ENCODE measurements at regions not wholly inside any gene's neighbourhood (a gene's known extent, or its start where the extent isn't known, plus 50 kb on each side); places are given as distances from the start of the nearest gene placed in this dataset.

DNA sequence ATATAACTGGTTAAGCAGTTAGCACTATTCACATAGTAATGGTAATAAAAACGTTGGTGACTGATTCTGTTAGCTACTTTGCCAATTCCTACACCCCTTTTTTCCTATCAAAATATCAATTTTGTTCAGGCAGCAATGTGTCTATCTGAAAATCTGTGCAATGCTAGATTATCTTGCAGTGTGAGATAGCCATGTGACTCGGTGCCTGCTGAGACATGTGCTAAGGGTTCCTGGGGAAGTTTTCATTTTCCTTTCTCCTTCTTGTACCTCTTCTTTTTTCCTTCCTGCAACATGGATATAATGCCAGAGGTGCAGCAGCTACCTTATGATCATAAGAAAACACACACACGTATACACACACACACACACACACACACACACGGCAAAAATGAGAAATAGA, 100.5 kb upstream of the SHISA6 start (continued):
- TF ChIP-seq ZNF623 (tag by site-specific recombination; IDR thresholded peaks at IDR 0.05) (no peak), ZFHX2 (tag by site-specific recombination; conservative IDR thresholded peaks at IDR 0.05) (no peak), ZNF433 (tag by site-specific recombination; IDR thresholded peaks at IDR 0.05; ENCODE audit: low read depth) (no peak), REST (tag by site-specific recombination; IDR thresholded peaks at IDR 0.05) (no peak), ZNF555 (tag by site-specific recombination; conservative IDR thresholded peaks at IDR 0.05) (no peak), ZNF645 (tag by site-specific recombination; IDR thresholded peaks at IDR 0.05) (no peak), ZNF501 (tag by site-specific recombination; IDR thresholded peaks at IDR 0.05) (no peak), ZNF660 (tag by site-specific recombination; IDR thresholded peaks at IDR 0.05) (no peak), ZFP37 (tag by site-specific recombination; IDR thresholded peaks at IDR 0.05) (no peak)

DNA sequence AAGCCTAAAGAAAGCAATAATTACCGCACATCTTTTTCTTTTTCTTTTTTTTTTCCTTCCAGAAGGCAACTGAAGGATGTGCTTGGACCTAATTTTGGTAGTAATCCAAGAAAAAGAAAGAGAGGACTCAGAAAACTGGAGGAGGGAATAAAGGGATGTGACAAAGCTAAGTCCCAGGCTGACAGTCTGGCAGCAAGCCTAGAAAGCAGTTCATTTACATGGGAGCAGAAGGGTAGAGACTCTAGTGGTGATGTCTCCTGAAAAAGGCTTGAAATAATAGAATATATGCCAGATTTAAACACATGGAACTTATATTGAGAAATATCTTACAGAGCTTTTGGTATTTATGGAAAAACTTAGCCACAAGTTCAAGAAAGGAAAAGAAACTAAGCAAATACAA, 101.0 kb upstream of the SHISA6 start:
- Histone ChIP-seq H3K36me3 (ENCODE audit: control insufficient read depth in 2 of 2, insufficient read depth in 1 of 2, low read length in 2 of 2) (no peaks in the 10 kb centered on the region), H3K27ac (ENCODE audit: extremely low read depth, low read depth, low read length) (no peak overlapping the region), H3K9me3 (ENCODE audit: control insufficient read depth, insufficient read depth, low read depth, low read length) (no peaks in the 10 kb centered on the region), H3K4me1 (ENCODE audit: control insufficient read depth, insufficient read depth, low read length) (no peaks in the 10 kb centered on the region), H3K4me3 (ENCODE audit: low read depth, low read length) (no peak overlapping the region)
- POLR2A ChIA-PET = no interaction called here
- CTCF ChIA-PET = interaction anchor here (3.4 kb wide), 1 partner anchor 264 kb away, joined by 22 read pairs; no protein-coding TSS in a partner anchor
- TF ChIP-seq ZNF473 (tag by site-specific recombination; IDR thresholded peaks at IDR 0.05) (no peak), ZBTB8A (tag by site-specific recombination; IDR thresholded peaks at IDR 0.05) (no peak), ZNF16 (tag by site-specific recombination; IDR thresholded peaks at IDR 0.05; ENCODE audit: low read depth) (no peak), ZNF521 (tag by site-specific recombination; IDR thresholded peaks at IDR 0.05) (no peak), IKZF3 (tag by site-specific recombination; IDR thresholded peaks at IDR 0.05) (no peak), ZNF549 (tag by site-specific recombination; IDR thresholded peaks at IDR 0.05) (no peak), KLF7 (tag by site-specific recombination; IDR thresholded peaks at IDR 0.05; ENCODE audit: borderline replicate concordance) (no peak), ZNF404 (tag by site-specific recombination; IDR thresholded peaks at IDR 0.05) (no peak), ZNF114 (tag by site-specific recombination; IDR thresholded peaks at IDR 0.05) (no peak), REST (tag by site-specific recombination; IDR thresholded peaks at IDR 0.05) (no peak), ZNF639 (tag by site-specific recombination; IDR thresholded peaks at IDR 0.05) (no peak), ZNF561 (tag by site-specific recombination; IDR thresholded peaks at IDR 0.05; ENCODE audit: borderline replicate concordance) (no peak), ZNF2 (tag by site-specific recombination; IDR thresholded peaks at IDR 0.05) (no peak)
- TF ChIP-seq, protein P1, sequence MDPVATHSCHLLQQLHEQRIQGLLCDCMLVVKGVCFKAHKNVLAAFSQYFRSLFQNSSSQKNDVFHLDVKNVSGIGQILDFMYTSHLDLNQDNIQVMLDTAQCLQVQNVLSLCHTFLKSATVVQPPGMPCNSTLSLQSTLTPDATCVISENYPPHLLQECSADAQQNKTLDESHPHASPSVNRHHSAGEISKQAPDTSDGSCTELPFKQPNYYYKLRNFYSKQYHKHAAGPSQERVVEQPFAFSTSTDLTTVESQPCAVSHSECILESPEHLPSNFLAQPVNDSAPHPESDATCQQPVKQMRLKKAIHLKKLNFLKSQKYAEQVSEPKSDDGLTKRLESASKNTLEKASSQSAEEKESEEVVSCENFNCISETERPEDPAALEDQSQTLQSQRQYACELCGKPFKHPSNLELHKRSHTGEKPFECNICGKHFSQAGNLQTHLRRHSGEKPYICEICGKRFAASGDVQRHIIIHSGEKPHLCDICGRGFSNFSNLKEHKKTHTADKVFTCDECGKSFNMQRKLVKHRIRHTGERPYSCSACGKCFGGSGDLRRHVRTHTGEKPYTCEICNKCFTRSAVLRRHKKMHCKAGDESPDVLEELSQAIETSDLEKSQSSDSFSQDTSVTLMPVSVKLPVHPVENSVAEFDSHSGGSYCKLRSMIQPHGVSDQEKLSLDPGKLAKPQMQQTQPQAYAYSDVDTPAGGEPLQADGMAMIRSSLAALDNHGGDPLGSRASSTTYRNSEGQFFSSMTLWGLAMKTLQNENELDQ (tag by site-specific recombination; IDR thresholded peaks at IDR 0.05; ENCODE audit: low read depth) = no peak
- TF ChIP-seq, protein P2, sequence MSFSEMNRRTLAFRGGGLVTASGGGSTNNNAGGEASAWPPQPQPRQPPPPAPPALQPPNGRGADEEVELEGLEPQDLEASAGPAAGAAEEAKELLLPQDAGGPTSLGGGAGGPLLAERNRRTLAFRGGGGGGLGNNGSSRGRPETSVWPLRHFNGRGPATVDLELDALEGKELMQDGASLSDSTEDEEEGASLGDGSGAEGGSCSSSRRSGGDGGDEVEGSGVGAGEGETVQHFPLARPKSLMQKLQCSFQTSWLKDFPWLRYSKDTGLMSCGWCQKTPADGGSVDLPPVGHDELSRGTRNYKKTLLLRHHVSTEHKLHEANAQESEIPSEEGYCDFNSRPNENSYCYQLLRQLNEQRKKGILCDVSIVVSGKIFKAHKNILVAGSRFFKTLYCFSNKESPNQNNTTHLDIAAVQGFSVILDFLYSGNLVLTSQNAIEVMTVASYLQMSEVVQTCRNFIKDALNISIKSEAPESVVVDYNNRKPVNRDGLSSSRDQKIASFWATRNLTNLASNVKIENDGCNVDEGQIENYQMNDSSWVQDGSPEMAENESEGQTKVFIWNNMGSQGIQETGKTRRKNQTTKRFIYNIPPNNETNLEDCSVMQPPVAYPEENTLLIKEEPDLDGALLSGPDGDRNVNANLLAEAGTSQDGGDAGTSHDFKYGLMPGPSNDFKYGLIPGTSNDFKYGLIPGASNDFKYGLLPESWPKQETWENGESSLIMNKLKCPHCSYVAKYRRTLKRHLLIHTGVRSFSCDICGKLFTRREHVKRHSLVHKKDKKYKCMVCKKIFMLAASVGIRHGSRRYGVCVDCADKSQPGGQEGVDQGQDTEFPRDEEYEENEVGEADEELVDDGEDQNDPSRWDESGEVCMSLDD (tag by site-specific recombination; IDR thresholded peaks at IDR 0.05) = no peak
